ENCODE measurements at regions not wholly inside any gene's neighbourhood (a gene's known extent, or its start where the extent isn't known, plus 50 kb on each side); places are given as distances from the start of the nearest gene placed in this dataset.

- DNase-seq: no peak
Observed at GRCh38 chr15:39165020-39165706, 415.7 kb upstream of the THBS1 start.

- no peak for DNase-seq
Observed at GRCh38 chr15:39167164-39168058, 413.5 kb upstream of the THBS1 start.

- peak; percentile 69 for DNase-seq
Observed at GRCh38 chr15:39171944-39172368, 408.9 kb upstream of the THBS1 start.

GRCh38 chr15:39172380-39173281 lies 408.2 kb upstream of the THBS1 start:
- no peak for DNase-seq

GRCh38 chr15:39173426-39173825 lies 407.5 kb upstream of the THBS1 start:
- no peak for DNase-seq

- DNase-seq: no peak
Observed at GRCh38 chr15:39174332-39174731, 406.5 kb upstream of the THBS1 start.

- no peak for DNase-seq
Observed at GRCh38 chr15:39176030-39176429, 404.8 kb upstream of the THBS1 start.

- DNase-seq: no peak
Observed at GRCh38 chr15:39177561-39177960, 403.3 kb upstream of the THBS1 start.

GRCh38 chr15:39180030-39180429 lies 400.8 kb upstream of the THBS1 start:
- no peak for DNase-seq

GRCh38 chr15:39180483-39180933 lies 400.4 kb upstream of the THBS1 start:
- DNase-seq: no peak

GRCh38 chr15:39181056-39181747 lies 399.7 kb upstream of the THBS1 start:
- no peak for DNase-seq

- no peak for DNase-seq
Observed at GRCh38 chr15:39181940-39182339, 398.9 kb upstream of the THBS1 start.

- no peak for DNase-seq
Observed at GRCh38 chr15:39183164-39183881, 397.6 kb upstream of the THBS1 start.

- DNase-seq: no peak
Observed at GRCh38 chr15:39184701-39185390, 396.0 kb upstream of the THBS1 start.

GRCh38 chr15:39188314-39188713 lies 392.6 kb upstream of the THBS1 start:
- DNase-seq: no peak

GRCh38 chr15:39188930-39189329 lies 391.9 kb upstream of the THBS1 start:
- DNase-seq: no peak

GRCh38 chr15:39191871-39192291 lies 389.0 kb upstream of the THBS1 start:
- no peak for DNase-seq

- DNase-seq: no peak
Observed at GRCh38 chr15:39192351-39192750, 388.5 kb upstream of the THBS1 start.

GRCh38 chr15:39192979-39193560 lies 387.8 kb upstream of the THBS1 start:
- DNase-seq: no peak

- DNase-seq: no peak
Observed at GRCh38 chr15:39193611-39194010, 387.3 kb upstream of the THBS1 start.
